Bronchial epithelial cell (primary cell): ENCODE measurements at regions not wholly inside any gene's neighbourhood (a gene's known extent, or its start where the extent isn't known, plus 50 kb on each side); places are given as distances from the start of the nearest gene placed in this dataset.
A peak's percentile ranks its signal among the peaks of the same experiment; 100 is the strongest.
"Not testable (repeated sequence)": the region's sequence is repeated elsewhere in the genome, so short reads cannot be mapped to it uniquely, and the experiment has no call there.

Source experiments
- DNase-seq: peaks from one replicate; pipeline ENCODE4 v3.0.0-alpha.2; 2010; ENCODE audit warnings: low read depth
- FAIRE-seq: peaks from 2 replicates; lab custom pipeline; 2011; peaks lifted over from hg19 to GRCh38; lab: Jason Lieb, UNC
- H3K27me3 ChIP-seq: 2 replicates; pipeline ENCODE4 v1.5.1; 2011; ENCODE audit warnings: low read length; ENCODE audit not compliant: control insufficient read depth, insufficient read depth
- H3K36me3 ChIP-seq: 2 replicates; pipeline ENCODE4 v1.5.1; 2011; ENCODE audit warnings: low read length; ENCODE audit not compliant: control insufficient read depth, insufficient read depth
- H3K4me3 ChIP-seq: 2 replicates; pipeline ENCODE4 v1.5.1; 2011; ENCODE audit warnings: mild to moderate bottlenecking, low read depth, low read length, control low read depth
- CTCF ChIP-seq: IDR thresholded peaks from 2 replicates; pipeline ENCODE4 v1.5.1; 2011; ENCODE audit warnings: mild to moderate bottlenecking, moderate library complexity, low read length, control low read depth, inconsistent platforms; ENCODE audit not compliant: insufficient read depth, severe bottlenecking

DNA sequence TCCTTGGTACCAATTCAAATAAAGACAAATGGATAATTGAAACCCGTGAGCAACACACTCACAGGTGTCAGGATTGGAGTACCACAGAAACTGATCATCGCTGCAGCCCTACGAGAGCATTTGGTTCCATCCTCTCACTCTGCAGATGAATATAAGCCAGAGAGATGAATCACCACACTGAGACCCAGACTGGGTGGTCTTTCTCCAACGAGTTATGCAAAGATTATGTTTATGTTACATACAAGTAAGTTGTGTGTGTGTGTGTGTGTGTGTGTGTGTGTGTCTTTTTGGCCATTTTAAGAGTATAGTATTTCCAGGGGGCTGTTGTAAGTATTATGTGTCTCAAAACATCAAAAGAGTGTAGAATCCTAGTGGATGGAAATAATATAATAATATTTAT lies 329.5 kb upstream of the ZFP42 start:
- no peak for FAIRE-seq
- no peak for TF ChIP-seq CTCF
- no peak overlapping the region for H3K4me3 ChIP-seq
- no peaks in the 10 kb centered on the region for H3K36me3 ChIP-seq
- no peaks in the 10 kb centered on the region for H3K27me3 ChIP-seq
- DNase-seq: no peak

GRCh38 chr4:187666697-187667494 lies 328.7 kb upstream of the ZFP42 start:
- no peak for FAIRE-seq
- TF ChIP-seq CTCF: no peak
- Histone ChIP-seq H3K27me3 (no peaks in the 10 kb centered on the region), H3K4me3 (no peak overlapping the region), H3K36me3 (no peaks in the 10 kb centered on the region)
- no peak for DNase-seq

GRCh38 chr4:187668526-187669082 lies 327.0 kb upstream of the ZFP42 start:
- Histone ChIP-seq H3K36me3 (no peaks in the 10 kb centered on the region), H3K27me3 (no peaks in the 10 kb centered on the region), H3K4me3 (no peak overlapping the region)
- FAIRE-seq: no peak
- no peak for TF ChIP-seq CTCF
- peak; percentile 69 for DNase-seq

DNA sequence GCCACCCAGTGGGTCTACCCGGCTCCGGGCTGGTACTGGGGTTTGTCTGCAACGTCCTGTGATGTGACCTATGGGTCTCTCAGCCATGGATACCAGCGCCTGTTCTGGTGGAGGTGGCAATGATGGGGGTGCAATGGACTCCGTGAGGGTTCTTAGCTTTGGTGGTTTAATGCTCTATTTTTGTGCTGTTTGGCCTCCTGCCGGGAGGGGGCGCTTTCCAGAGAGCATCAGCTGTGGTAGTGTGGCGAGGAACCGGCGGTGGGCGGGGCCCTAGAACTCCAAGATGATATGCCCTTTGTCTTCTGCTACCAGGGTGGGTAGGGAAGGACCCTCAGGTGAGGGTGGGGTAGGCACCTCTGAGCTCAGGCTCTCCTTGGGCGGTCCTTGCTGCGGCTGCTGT lies 324.1 kb upstream of the ZFP42 start:
- not testable (repeated sequence) for H3K27me3 ChIP-seq, FAIRE-seq, DNase-seq, H3K4me3 ChIP-seq, H3K36me3 ChIP-seq

- peak; percentile 88 for FAIRE-seq
- H3K36me3 ChIP-seq, H3K27me3 ChIP-seq, DNase-seq, H3K4me3 ChIP-seq: not testable (repeated sequence)
These were observed 323.6 kb upstream of the ZFP42 start for GRCh38 chr4:187671958-187672357.

DNA sequence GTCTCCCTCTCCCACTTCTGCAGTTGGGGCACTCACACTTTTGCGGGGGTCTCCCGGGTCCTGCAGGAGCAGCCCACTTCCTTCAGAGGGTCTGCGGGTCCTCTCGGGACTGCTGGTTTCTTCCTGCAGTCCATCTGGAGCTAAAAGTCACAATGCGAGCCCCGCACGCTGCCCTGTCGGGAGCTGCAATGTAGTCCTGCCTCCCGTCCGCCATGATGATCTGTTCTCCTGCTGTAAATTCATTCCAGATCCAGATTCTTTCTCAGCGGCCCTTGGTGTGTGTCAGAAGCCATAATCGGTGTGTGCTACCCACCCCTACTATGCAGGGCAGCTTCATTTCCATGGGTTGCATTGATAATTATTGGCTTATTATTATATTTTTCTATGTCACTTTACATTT lies 323.0 kb upstream of the ZFP42 start:
- H3K4me3 ChIP-seq, DNase-seq, H3K27me3 ChIP-seq, H3K36me3 ChIP-seq, FAIRE-seq: not testable (repeated sequence)

DNA sequence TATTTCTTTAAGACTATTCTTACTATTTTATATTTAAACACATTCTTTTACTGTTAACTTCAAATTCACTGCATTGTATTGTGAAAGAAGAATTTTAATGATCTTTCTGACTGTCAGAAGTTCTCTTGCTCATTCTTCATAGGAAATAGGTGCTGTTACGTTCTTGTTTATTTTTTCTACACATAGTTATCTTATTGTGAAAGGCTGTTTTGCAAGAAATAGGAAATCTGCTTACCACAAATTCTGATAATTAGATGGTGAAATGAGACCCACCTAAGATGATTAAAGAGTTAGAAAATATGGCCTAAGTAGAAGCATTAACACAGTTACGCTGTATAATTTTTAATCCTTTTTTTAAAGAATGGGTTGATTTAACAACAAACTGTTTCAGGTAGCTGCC lies 316.1 kb upstream of the ZFP42 start:
- DNase-seq (no peak), FAIRE-seq (no peak)
- Histone ChIP-seq H3K4me3 (no peak overlapping the region), H3K36me3 (no peaks in the 10 kb centered on the region), H3K27me3 (no peaks in the 10 kb centered on the region)
- no peak for TF ChIP-seq CTCF
